GM12878 (cell line): ENCODE measurements at regions not wholly inside any gene's neighbourhood (a gene's known extent, or its start where the extent isn't known, plus 50 kb on each side); places are given as distances from the start of the nearest gene placed in this dataset.
A peak's percentile ranks its signal among the peaks of the same experiment; 100 is the strongest.

Source experiments
- ATAC-seq: fragments of 200-7000 bp; cut with Tn5 transposase; 3 replicates; pipeline ENCODE4 v1.9.1; 2020; ENCODE audit warnings: mild to moderate bottlenecking, moderate library complexity
- BruUV-seq: library from RNA; stranded (reverse); fragments of 400-500 nt; replicated peaks from 2 replicates; lab custom pipeline; 2021; lab: Mats Ljungman, UMichigan
- CTCF ChIA-PET: fragments of 300-600 bp; sonication (Branson Sonifier 250); formaldehyde crosslinking; extraction: SDS; loops from one replicate; lab custom pipeline; 2021; ENCODE audit warnings: inconsistent platforms; lab: Yijun Ruan, JAX
- POLR2A ChIA-PET: fragments of 350-600 bp; formaldehyde crosslinking; extraction: SDS; loops from one replicate; lab custom pipeline; 2021; ENCODE audit warnings: inconsistent platforms; lab: Charles Lee
- RAD21 ChIA-PET: fragments of 300-600 bp; sonication (Branson Sonifier 250); formaldehyde crosslinking; loops from one replicate; lab custom pipeline; 2023; ENCODE audit warnings: antibody characterized with exemption; ENCODE audit not compliant: unreplicated experiment; lab: Charles Lee
- SMC1A ChIA-PET: fragments of 300-600 bp; sonication (Branson Sonifier 250); formaldehyde crosslinking; loops from one replicate; lab custom pipeline; 2023; ENCODE audit not compliant: unreplicated experiment, uncharacterized antibody; lab: Charles Lee
- DNase-seq: peaks from one replicate; pipeline ENCODE4 v3.0.0-alpha.2; 2011; ENCODE audit warnings: low read depth, low spot score
- FAIRE-seq: peaks from 3 replicates; lab custom pipeline; 2011; peaks lifted over from hg19 to GRCh38; lab: Jason Lieb, UNC
- H2AFZ ChIP-seq: 2 replicates; pipeline ENCODE4 v1.6.0; 2011; ENCODE audit warnings: low read depth, low read length, control low read depth; ENCODE audit not compliant: control insufficient read depth
- H3K27ac ChIP-seq: 2 replicates; pipeline ENCODE4 v1.5.1; 2011; ENCODE audit warnings: control low read depth; ENCODE audit not compliant: control insufficient read depth, insufficient read depth
- H3K27me3 ChIP-seq, 2 experiments: replicated peaks in 1 of 2; 2 replicates each; pipeline versions ENCODE4 v1.6.0 to v1.6.1; 2011; ENCODE audit warnings: low read length in 1 of 2; ENCODE audit not compliant: control insufficient read depth in 2 of 2, insufficient read depth in 2 of 2
- H3K36me3 ChIP-seq, 2 experiments: 2 replicates each; pipeline ENCODE4 v1.5.1; 2011; ENCODE audit warnings: low read length in 1 of 2; ENCODE audit not compliant: control insufficient read depth in 2 of 2, insufficient read depth in 2 of 2
- H3K4me1 ChIP-seq: 2 replicates; pipeline ENCODE4 v1.6.1; 2011; ENCODE audit warnings: mild to moderate bottlenecking, low read length, moderate library complexity, mixed read lengths; ENCODE audit not compliant: control insufficient read depth, insufficient read depth
- H3K4me2 ChIP-seq: 2 replicates; pipeline ENCODE4 v1.6.0; 2011; ENCODE audit warnings: control low read depth; ENCODE audit not compliant: control insufficient read depth, insufficient read depth
- H3K4me3 ChIP-seq: fragments of 200-600 bp; sonication (generic); 2 replicates; pipeline ENCODE4 v1.5.1; 2016
- H3K79me2 ChIP-seq: 2 replicates; pipeline ENCODE4 v1.6.0; 2011; ENCODE audit warnings: low read length; ENCODE audit not compliant: control insufficient read depth, insufficient read depth
- H3K9ac ChIP-seq: 2 replicates; pipeline ENCODE4 v1.8.0; 2011; ENCODE audit warnings: low read length, control low read depth, mixed read lengths; ENCODE audit not compliant: control insufficient read depth, insufficient read depth
- H3K9me3 ChIP-seq: replicated peaks from 3 replicates; pipeline ENCODE4 v1.5.1; 2011; ENCODE audit warnings: mild to moderate bottlenecking, low read length; ENCODE audit not compliant: control insufficient read depth, insufficient read depth
- H4K20me1 ChIP-seq: 2 replicates; pipeline ENCODE4 v1.6.0; 2011; ENCODE audit not compliant: control insufficient read depth, insufficient read depth
- BMI1 ChIP-seq: fragments of 450-650 bp; IDR thresholded peaks from 2 replicates; pipeline ENCODE4 v1.6.1; 2016; ENCODE audit warnings: mild to moderate bottlenecking, moderate library complexity, borderline replicate concordance
- CEBPB ChIP-seq, 2 experiments: fragments of 150-350 bp in 1 of 2; IDR thresholded peaks; 2 replicates each; pipeline ENCODE4 v1.6.1; 2012 to 2014; ENCODE audit warnings: low read depth in 2 of 2, low read length in 2 of 2, borderline replicate concordance in 1 of 2, inconsistent platforms in 1 of 2
- CREM ChIP-seq: IDR thresholded peaks from 2 replicates; pipeline ENCODE4 v1.6.1; 2014; ENCODE audit warnings: antibody characterized with exemption, low read depth
- PBX3 ChIP-seq: IDR thresholded peaks from 2 replicates; pipeline ENCODE4 v1.6.1; 2011; ENCODE audit warnings: mild to moderate bottlenecking, low read depth, low read length, moderate library complexity; ENCODE audit not compliant: insufficient replicate concordance
- RUNX3 ChIP-seq: IDR thresholded peaks from 2 replicates; pipeline ENCODE4 v1.6.1; 2012; ENCODE audit warnings: low read length, inconsistent platforms
- SMC3 ChIP-seq: IDR thresholded peaks from 2 replicates; pipeline ENCODE4 v1.6.1; 2011; ENCODE audit warnings: low read length, improper control_type of control experiment, borderline replicate concordance
- WGBS: methylation state at CpG from one replicate; pipeline ENCODE4 v1.1.6; 2016; ENCODE audit warnings: low lambda C conversion rate; ENCODE audit not compliant: insufficient replicate concordance, insufficient coverage; ENCODE audit errors: missing lambda C conversion rate; 5-methylcytosine and 5-hydroxymethylcytosine counted together
- in situ Hi-C: fragments of 300-500 bp; cut with MboI; formaldehyde crosslinking; loops from 9 replicates; pipeline ENCODE4 v1.14.3; 2018; ENCODE audit warnings: mixed read lengths
- intact Hi-C: fragments of 100-400 bp; cut with micrococcal nuclease; formaldehyde crosslinking; loops from one replicate; pipeline ENCODE4 v1.14.2; 2022; ENCODE audit not compliant: unreplicated experiment
- TF ChIP-seq, protein P1 (sequence below): fragments of 450-650 bp; IDR thresholded peaks from 2 replicates; pipeline ENCODE4 v1.6.1; 2014; ENCODE audit warnings: mild to moderate bottlenecking
- TF ChIP-seq, protein P2 (sequence below): fragments of 450-650 bp; IDR thresholded peaks from 2 replicates; pipeline ENCODE4 v1.6.1; 2017; ENCODE audit warnings: antibody characterized with exemption, mild to moderate bottlenecking, moderate library complexity

DNA sequence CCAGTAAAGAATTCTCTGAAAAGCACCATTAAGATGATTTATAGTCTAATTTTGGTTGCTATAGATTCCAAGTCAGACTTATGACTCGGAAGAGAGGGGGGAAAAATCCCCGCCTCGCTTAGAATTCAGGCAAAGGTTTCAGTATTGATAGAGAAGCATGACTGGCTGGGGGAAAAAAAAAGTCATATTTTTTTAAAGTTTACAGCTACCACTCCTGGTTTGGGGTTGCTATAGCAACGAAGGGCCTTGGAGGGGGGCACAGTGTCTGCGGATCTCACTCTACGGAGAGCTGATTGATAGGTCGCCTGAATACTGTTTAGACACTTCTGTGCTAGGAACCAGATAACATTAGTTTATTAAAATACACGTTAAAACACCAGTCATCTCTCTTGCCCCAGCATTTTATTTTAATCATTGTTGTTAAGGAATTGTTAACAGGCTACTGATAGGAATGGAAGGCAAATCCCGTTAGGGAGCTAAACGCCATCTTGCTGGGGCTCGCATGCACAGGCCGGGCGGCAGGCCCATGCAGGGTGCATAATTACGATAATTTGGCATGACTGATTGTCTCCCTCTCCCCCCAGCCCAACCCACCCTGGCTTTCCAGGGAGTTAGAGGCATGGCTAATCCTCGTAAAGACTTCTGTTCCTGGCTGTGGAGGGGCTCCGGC, 380.0 kb upstream of the XYLT1 start:
- in situ Hi-C loops (no loop called here), intact Hi-C loops (no loop called here)
- Histone ChIP-seq H4K20me1 (no peaks in the 10 kb centered on the region), H3K9ac (no peak overlapping the region), H3K4me2 (no peak overlapping the region), H3K36me3 (no peaks in the 10 kb centered on the region), H2AFZ (no peak overlapping the region), H3K27ac (no peak overlapping the region), H3K4me3 (no peak overlapping the region), H3K4me1 (no peaks in the 10 kb centered on the region), H3K9me3 (no peaks in the 10 kb centered on the region), H3K79me2 (no peaks in the 10 kb centered on the region), H3K27me3 (no peaks in the 10 kb centered on the region; a peak in 1 of 4 replicates)
- no peak for DNase-seq
- WGBS: 51% methylated on average over 16 of the region's 16 CpGs
- ChIA-PET SMC1A (interaction anchor here (1.1 to 2.0 kb wide), 2 partner anchors 10 to 99 kb away, joined by 3 to 5 read pairs; no protein-coding TSS in a partner anchor), CTCF (interaction anchor here (0.7 kb wide), 1 partner anchor 15 kb away, joined by 3 read pairs; no protein-coding TSS in a partner anchor), RAD21 (no interaction called here), POLR2A (interaction anchor here (0.7 kb wide), 1 partner anchor 212 kb away, joined by 4 read pairs; no protein-coding TSS in a partner anchor)
- no peak for ATAC-seq
- TF ChIP-seq PBX3: no peak
- no peak for TF ChIP-seq SMC3
- TF ChIP-seq, protein P1, sequence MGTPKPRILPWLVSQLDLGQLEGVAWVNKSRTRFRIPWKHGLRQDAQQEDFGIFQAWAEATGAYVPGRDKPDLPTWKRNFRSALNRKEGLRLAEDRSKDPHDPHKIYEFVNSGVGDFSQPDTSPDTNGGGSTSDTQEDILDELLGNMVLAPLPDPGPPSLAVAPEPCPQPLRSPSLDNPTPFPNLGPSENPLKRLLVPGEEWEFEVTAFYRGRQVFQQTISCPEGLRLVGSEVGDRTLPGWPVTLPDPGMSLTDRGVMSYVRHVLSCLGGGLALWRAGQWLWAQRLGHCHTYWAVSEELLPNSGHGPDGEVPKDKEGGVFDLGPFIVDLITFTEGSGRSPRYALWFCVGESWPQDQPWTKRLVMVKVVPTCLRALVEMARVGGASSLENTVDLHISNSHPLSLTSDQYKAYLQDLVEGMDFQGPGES: no peak
- no peak for TF ChIP-seq RUNX3
- TF ChIP-seq CEBPB (IDR thresholded peaks at IDR 0.05; ENCODE audit: borderline replicate concordance in 1 of 2, low read depth in 2 of 2, low read length in 2 of 2): no peak
- TF ChIP-seq CREM: no peak
- TF ChIP-seq, protein P2, sequence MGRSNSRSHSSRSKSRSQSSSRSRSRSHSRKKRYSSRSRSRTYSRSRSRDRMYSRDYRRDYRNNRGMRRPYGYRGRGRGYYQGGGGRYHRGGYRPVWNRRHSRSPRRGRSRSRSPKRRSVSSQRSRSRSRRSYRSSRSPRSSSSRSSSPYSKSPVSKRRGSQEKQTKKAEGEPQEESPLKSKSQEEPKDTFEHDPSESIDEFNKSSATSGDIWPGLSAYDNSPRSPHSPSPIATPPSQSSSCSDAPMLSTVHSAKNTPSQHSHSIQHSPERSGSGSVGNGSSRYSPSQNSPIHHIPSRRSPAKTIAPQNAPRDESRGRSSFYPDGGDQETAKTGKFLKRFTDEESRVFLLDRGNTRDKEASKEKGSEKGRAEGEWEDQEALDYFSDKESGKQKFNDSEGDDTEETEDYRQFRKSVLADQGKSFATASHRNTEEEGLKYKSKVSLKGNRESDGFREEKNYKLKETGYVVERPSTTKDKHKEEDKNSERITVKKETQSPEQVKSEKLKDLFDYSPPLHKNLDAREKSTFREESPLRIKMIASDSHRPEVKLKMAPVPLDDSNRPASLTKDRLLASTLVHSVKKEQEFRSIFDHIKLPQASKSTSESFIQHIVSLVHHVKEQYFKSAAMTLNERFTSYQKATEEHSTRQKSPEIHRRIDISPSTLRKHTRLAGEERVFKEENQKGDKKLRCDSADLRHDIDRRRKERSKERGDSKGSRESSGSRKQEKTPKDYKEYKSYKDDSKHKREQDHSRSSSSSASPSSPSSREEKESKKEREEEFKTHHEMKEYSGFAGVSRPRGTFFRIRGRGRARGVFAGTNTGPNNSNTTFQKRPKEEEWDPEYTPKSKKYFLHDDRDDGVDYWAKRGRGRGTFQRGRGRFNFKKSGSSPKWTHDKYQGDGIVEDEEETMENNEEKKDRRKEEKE: no peak
- peak; percentile 35; the same call in 1 of the 2 replicates for TF ChIP-seq BMI1
- no TSS peak for BruUV-seq
- no peak for FAIRE-seq
